IPS-NIHi7 (cell line): ENCODE measurements at regions not wholly inside any gene's neighbourhood (a gene's known extent, or its start where the extent isn't known, plus 50 kb on each side); places are given as distances from the start of the nearest gene placed in this dataset.
"Not testable (repeated sequence)": the region's sequence is repeated elsewhere in the genome, so short reads cannot be mapped to it uniquely, and the experiment has no call there.

ENCODE experiments used
- DNase-seq: peaks from one replicate; pipeline ENCODE4 v3.0.0; 2012; ENCODE audit warnings: mixed read lengths; ENCODE audit errors: extremely low spot score

GRCh38 chr22:48503876-48504275, 1323.8 kb downstream of the BRD1 start:
- DNase-seq: no peak

- DNase-seq: no peak
Measured at GRCh38 chr22:48503035-48503625, 1324.5 kb downstream of the BRD1 start.

- DNase-seq: no peak
Measured at GRCh38 chr22:48501231-48501750, 1326.4 kb downstream of the BRD1 start.

- peak; percentile 41 for DNase-seq
Measured at GRCh38 chr22:48500471-48501230, 1327.0 kb downstream of the BRD1 start.

- DNase-seq: no peak
Measured at GRCh38 chr22:48499456-48500425, 1327.9 kb downstream of the BRD1 start.

GRCh38 chr22:48498526-48499331, 1328.9 kb downstream of the BRD1 start:
- no peak for DNase-seq

- DNase-seq: not testable (repeated sequence)
Measured at GRCh38 chr22:48497743-48498520, 1329.7 kb downstream of the BRD1 start.

- no peak for DNase-seq
Measured at GRCh38 chr22:48496987-48497650, 1330.6 kb downstream of the BRD1 start.

- no peak for DNase-seq
Measured at GRCh38 chr22:48496226-48496845, 1331.3 kb downstream of the BRD1 start.

- no peak for DNase-seq
Measured at GRCh38 chr22:48495751-48496080, 1332.0 kb downstream of the BRD1 start.

- DNase-seq: no peak
Measured at GRCh38 chr22:48494968-48495750, 1332.5 kb downstream of the BRD1 start.

GRCh38 chr22:48494256-48494967, 1333.3 kb downstream of the BRD1 start:
- DNase-seq: no peak

GRCh38 chr22:48493733-48494132, 1333.9 kb downstream of the BRD1 start:
- no peak for DNase-seq

GRCh38 chr22:48492366-48493320, 1335.0 kb downstream of the BRD1 start:
- DNase-seq: peak; percentile 81

- no peak for DNase-seq
Measured at GRCh38 chr22:48491451-48491941, 1336.2 kb downstream of the BRD1 start.

GRCh38 chr22:48490500-48491411, 1336.9 kb downstream of the BRD1 start:
- no peak for DNase-seq
